ENCODE measurements at regions not wholly inside any gene's neighbourhood (a gene's known extent, or its start where the extent isn't known, plus 50 kb on each side); places are given as distances from the start of the nearest gene placed in this dataset.

GRCh38 chr1:101181930-101182329, 54.9 kb upstream of the S1PR1 start:
- TF ChIP-seq CTCF (conservative IDR thresholded peaks at IDR 0.05) (no peak), EZH2 (IDR thresholded peaks at IDR 0.05; ENCODE audit: low read depth) (no peak)
